ENCODE measurements at regions not wholly inside any gene's neighbourhood (a gene's known extent, or its start where the extent isn't known, plus 50 kb on each side); places are given as distances from the start of the nearest gene placed in this dataset.

GRCh38 chr10:2744547-2745200, 322.7 kb upstream of the PFKP start:
- Histone ChIP-seq H3K9me3 (no peaks in the 10 kb centered on the region), H3K27me3 (peaks cover 0 to 9% (median 0%) of the 10 kb centered on the region in 9 donors), H3K4me1 (no peaks in the 10 kb centered on the region), H3K4me3 (peak overlapping the region in 8 of 12 donors; percentile 4 to 43 (median 32)), H3K27ac (no peak overlapping the region), H3K36me3 (no peaks in the 10 kb centered on the region)
- no peak for TF ChIP-seq POLR2A (IDR thresholded peaks at IDR 0.05)
- TF ChIP-seq CTCF (IDR thresholded peaks at IDR 0.05) = no peak
- DNase-seq (no peak), ATAC-seq (no peak)
- 38 to 45% (median 42%) methylated on average over 6 of the region's 6 CpGs for WGBS, 4 donors
- intact Hi-C loops (cut with DNase I) = no loop called here

- TF ChIP-seq CTCF (IDR thresholded peaks at IDR 0.05) = no peak
- H3K4me3 ChIP-seq = no peak overlapping the region
- no peaks in the 10 kb centered on the region for H3K4me1 ChIP-seq
- whole genome bisulfite sequencing, 4 donors = 16 to 26% (median 20%) methylated on average over 19 of the region's 19 CpGs
- H3K27me3 ChIP-seq = peaks cover 0 to 30% (median 0%) of the 10 kb centered on the region in 9 donors
- ATAC-seq (no peak), DNase-seq (no peak)
- H3K36me3 ChIP-seq = no peaks in the 10 kb centered on the region
- peaks cover 0 to 5% (median 0%) of the 10 kb centered on the region in 12 donors for H3K9me3 ChIP-seq
- H3K27ac ChIP-seq = no peak overlapping the region
- intact Hi-C loops (cut with DNase I) = no loop called here
These were observed 332.7 kb upstream of the PFKP start for GRCh38 chr10:2734603-2735002.

GRCh38 chr10:2733278-2733963, 333.9 kb upstream of the PFKP start:
- no peak overlapping the region for H3K4me3 ChIP-seq
- peaks cover 0 to 30% (median 0%) of the 10 kb centered on the region in 9 donors for H3K27me3 ChIP-seq
- no peak for ATAC-seq

More at GRCh38 chr10:2733278-2733963, 333.9 kb upstream of the PFKP start:
- WGBS, 4 donors = 81 to 90% (median 87%) methylated on average over 25 of the region's 25 CpGs
- no peak for TF ChIP-seq CTCF (IDR thresholded peaks at IDR 0.05)
- no peak for TF ChIP-seq POLR2A (IDR thresholded peaks at IDR 0.05)
- intact Hi-C loops (cut with DNase I) = no loop called here
- DNase-seq = no peak
- H3K9me3 ChIP-seq = peaks cover 0 to 5% (median 0%) of the 10 kb centered on the region in 12 donors
- no peak overlapping the region for H3K27ac ChIP-seq
- H3K36me3 ChIP-seq = no peaks in the 10 kb centered on the region
- H3K4me1 ChIP-seq = no peaks in the 10 kb centered on the region
